Upper lobe of left lung (tissue), 4 donors: ENCODE measurements at regions not wholly inside any gene's neighbourhood (a gene's known extent, or its start where the extent isn't known, plus 50 kb on each side); places are given as distances from the start of the nearest gene placed in this dataset.

Source experiments
- POLR2A ChIP-seq, 4 donors: fragments of 450-650 bp; IDR thresholded peaks; one replicate each; pipeline ENCODE4 v1.5.1; 2016 to 2017; ENCODE audit warnings: antibody characterized with exemption in 4 of 4, mild to moderate bottlenecking in 2 of 4
- POLR2AphosphoS5 ChIP-seq, 2 donors: sonication (generic); formaldehyde crosslinking; IDR thresholded peaks; one replicate each; pipeline ENCODE4 v1.5.1; 2017; ENCODE audit warnings: antibody characterized with exemption in 2 of 2

GRCh38 chr6:154604119-154604518 lies 93.6 kb upstream of the CNKSR3 start:
- TF ChIP-seq POLR2A (IDR thresholded peaks at IDR 0.05) (no peak), POLR2AphosphoS5 (IDR thresholded peaks at IDR 0.05) (no peak)
